HEK293T (cell line): ENCODE measurements at regions not wholly inside any gene's neighbourhood (a gene's known extent, or its start where the extent isn't known, plus 50 kb on each side); places are given as distances from the start of the nearest gene placed in this dataset.

ENCODE experiments used
- CTCF ChIA-PET: fragments of 350-600 bp; formaldehyde crosslinking; extraction: SDS; loops from one replicate; lab custom pipeline; 2021; ENCODE audit warnings: antibody characterized with exemption, inconsistent platforms; lab: Yijun Ruan, JAX
- POLR2A ChIA-PET: fragments of 350-600 bp; formaldehyde crosslinking; extraction: SDS; loops from one replicate; lab custom pipeline; 2020; ENCODE audit warnings: antibody characterized with exemption, inconsistent platforms; lab: Yijun Ruan, JAX
- DNase-seq: peaks from one replicate; pipeline ENCODE4 v3.0.0; 2012; ENCODE audit warnings: mixed read lengths; ENCODE audit errors: extremely low spot score
- ARNT ChIP-seq: fragments of 450-650 bp; IDR thresholded peaks from 2 replicates; pipeline ENCODE4 v1.6.1; 2017; ENCODE audit warnings: mild to moderate bottlenecking
- BHLHE40 ChIP-seq: fragments of 450-650 bp; IDR thresholded peaks from 2 replicates; pipeline ENCODE4 v1.6.1; 2016; ENCODE audit warnings: mild to moderate bottlenecking, moderate library complexity, borderline replicate concordance
- CTBP1 ChIP-seq: fragments of 450-650 bp; IDR thresholded peaks from 2 replicates; pipeline ENCODE4 v1.6.1; 2016; ENCODE audit warnings: borderline replicate concordance
- ELF4 ChIP-seq: fragments of 450-650 bp; IDR thresholded peaks from 2 replicates; pipeline ENCODE4 v1.6.1; 2017; ENCODE audit warnings: antibody characterized with exemption
- FOXA1 ChIP-seq: fragments of 450-650 bp; IDR thresholded peaks from 2 replicates; pipeline ENCODE4 v1.6.1; 2016; ENCODE audit warnings: mild to moderate bottlenecking
- FOXK2 ChIP-seq: fragments of 450-650 bp; IDR thresholded peaks from 2 replicates; pipeline ENCODE4 v1.6.1; 2016; ENCODE audit warnings: mild to moderate bottlenecking
- FOXM1 ChIP-seq: fragments of 450-650 bp; IDR thresholded peaks from 2 replicates; pipeline ENCODE4 v1.6.1; 2017; ENCODE audit warnings: mild to moderate bottlenecking, borderline replicate concordance
- HDGF ChIP-seq: fragments of 450-650 bp; IDR thresholded peaks from 2 replicates; pipeline ENCODE4 v1.6.1; 2017; ENCODE audit warnings: antibody characterized with exemption, borderline replicate concordance
- L3MBTL2 ChIP-seq: fragments of 450-650 bp; conservative IDR thresholded peaks from 2 replicates; pipeline ENCODE4 v1.6.1; 2016; ENCODE audit warnings: mild to moderate bottlenecking
- LEF1 ChIP-seq: fragments of 450-650 bp; IDR thresholded peaks from 2 replicates; pipeline ENCODE4 v1.6.1; 2017; ENCODE audit warnings: mild to moderate bottlenecking, borderline replicate concordance
- NFRKB ChIP-seq: fragments of 450-650 bp; IDR thresholded peaks from 2 replicates; pipeline ENCODE4 v1.6.1; 2016; ENCODE audit warnings: mild to moderate bottlenecking, moderate library complexity
- PKNOX1 ChIP-seq: fragments of 450-650 bp; IDR thresholded peaks from 2 replicates; pipeline ENCODE4 v1.6.1; 2016
- SP1 ChIP-seq: fragments of 450-650 bp; IDR thresholded peaks from 2 replicates; pipeline ENCODE4 v1.6.1; 2017
- SUZ12 ChIP-seq: fragments of 450-650 bp; IDR thresholded peaks from 2 replicates; pipeline ENCODE4 v1.6.1; 2016; ENCODE audit warnings: mild to moderate bottlenecking
- TARDBP ChIP-seq: fragments of 450-650 bp; IDR thresholded peaks from 2 replicates; pipeline ENCODE4 v1.6.1; 2016
- ZNF384 ChIP-seq: fragments of 450-650 bp; IDR thresholded peaks from 2 replicates; pipeline ENCODE4 v1.6.1; 2016

- DNase-seq, result no peak
- no peak for TF ChIP-seq PKNOX1
- no peak for TF ChIP-seq SP1
- TF ChIP-seq ZNF384, result no peak
- TF ChIP-seq ARNT, result no peak
- no peak for TF ChIP-seq BHLHE40
- TF ChIP-seq FOXA1, result no peak
- no peak for TF ChIP-seq FOXK2
- no peak for TF ChIP-seq LEF1
- POLR2A ChIA-PET, result no interaction called here
- CTCF ChIA-PET, result no interaction called here
Observed at GRCh38 chr13:47809411-47809810, 191.7 kb downstream of the SUCLA2 start.

GRCh38 chr13:47803131-47803530, 197.9 kb downstream of the SUCLA2 start:
- TF ChIP-seq SP1 (no peak), LEF1 (no peak), FOXM1 (no peak), CTBP1 (no peak)
- POLR2A ChIA-PET, result no interaction called here
- no peak for DNase-seq
- CTCF ChIA-PET, result no interaction called here

- ChIA-PET CTCF (no interaction called here), POLR2A (no interaction called here)
- TF ChIP-seq SP1 (no peak), L3MBTL2 (no peak), FOXM1 (no peak), TARDBP (no peak), ARNT (no peak), FOXK2 (no peak), NFRKB (no peak), FOXA1 (no peak), ELF4 (no peak), CTBP1 (no peak), ZNF384 (no peak), SUZ12 (no peak), PKNOX1 (no peak), LEF1 (no peak), HDGF (no peak), BHLHE40 (no peak)
- no peak for DNase-seq
Observed at GRCh38 chr13:47801555-47801954, 199.5 kb downstream of the SUCLA2 start.

- TF ChIP-seq TARDBP (no peak), FOXK2 (no peak), CTBP1 (no peak), BHLHE40 (no peak), FOXM1 (no peak), PKNOX1 (no peak), ZNF384 (no peak), LEF1 (no peak), L3MBTL2 (no peak), FOXA1 (no peak), NFRKB (no peak), ARNT (no peak), SUZ12 (no peak), SP1 (no peak), HDGF (no peak), ELF4 (no peak)
- CTCF ChIA-PET, result no interaction called here
- DNase-seq, result no peak
- POLR2A ChIA-PET, result no interaction called here
Observed at GRCh38 chr13:47800593-47800992, 200.5 kb downstream of the SUCLA2 start.

- ChIA-PET CTCF (no interaction called here), POLR2A (no interaction called here)
- TF ChIP-seq HDGF (no peak), ZNF384 (no peak), SP1 (no peak), NFRKB (no peak), BHLHE40 (no peak), L3MBTL2 (no peak), ELF4 (no peak), ARNT (no peak), SUZ12 (no peak), LEF1 (no peak), CTBP1 (no peak), FOXK2 (no peak), FOXA1 (no peak), FOXM1 (no peak), PKNOX1 (no peak), TARDBP (no peak)
- DNase-seq, result no peak
Observed at GRCh38 chr13:47798906-47799305, 202.2 kb downstream of the SUCLA2 start.

- DNase-seq, result no peak
- TF ChIP-seq TARDBP, result no peak
- TF ChIP-seq FOXA1, result no peak
- TF ChIP-seq ELF4, result no peak
- TF ChIP-seq CTBP1, result no peak
- TF ChIP-seq FOXM1, result no peak
- TF ChIP-seq L3MBTL2, result no peak
- no peak for TF ChIP-seq FOXK2
- no peak for TF ChIP-seq PKNOX1
- ChIA-PET CTCF (no interaction called here), POLR2A (no interaction called here)
Observed at GRCh38 chr13:47798194-47798593, 202.9 kb downstream of the SUCLA2 start.
